ENCODE measurements at regions not wholly inside any gene's neighbourhood (a gene's known extent, or its start where the extent isn't known, plus 50 kb on each side); places are given as distances from the start of the nearest gene placed in this dataset.
"Not testable (repeated sequence)": the region's sequence is repeated elsewhere in the genome, so short reads cannot be mapped to it uniquely, and the experiment has no call there.

- DNase-seq = no peak
Observed at GRCh38 chr1:22320587-22321344, 130.9 kb upstream of the ZBTB40 start.

DNA sequence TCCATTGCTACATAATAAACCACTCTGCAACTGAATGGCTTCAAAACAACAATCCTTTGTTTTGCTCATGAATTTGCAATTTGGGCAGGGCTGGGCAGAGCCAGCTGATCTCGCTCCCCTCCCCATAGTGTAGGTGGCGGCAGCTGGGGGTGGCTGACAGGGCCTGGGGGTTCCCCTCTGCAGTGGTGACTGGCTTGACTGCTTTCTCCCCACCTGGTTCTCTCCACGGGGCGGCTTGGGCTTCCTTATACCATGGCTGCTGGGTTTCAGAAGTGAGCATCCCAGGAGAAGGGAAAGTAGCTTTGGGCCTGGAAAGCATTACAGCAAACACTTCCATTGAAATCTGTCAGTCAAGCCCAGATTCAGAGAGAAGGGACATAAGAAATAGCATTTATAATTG, 129.7 kb upstream of the ZBTB40 start:
- DNase-seq = no peak

GRCh38 chr1:22323141-22323845, 128.4 kb upstream of the ZBTB40 start:
- DNase-seq = no peak

GRCh38 chr1:22323846-22324504, 127.7 kb upstream of the ZBTB40 start:
- DNase-seq = peak; percentile 9 to 19

- no peak for DNase-seq
Observed at GRCh38 chr1:22325531-22326371, 125.9 kb upstream of the ZBTB40 start.

- no peak for DNase-seq
Observed at GRCh38 chr1:22326372-22326915, 125.2 kb upstream of the ZBTB40 start.

GRCh38 chr1:22326931-22327330, 124.7 kb upstream of the ZBTB40 start:
- DNase-seq = no peak

- no peak for DNase-seq
Observed at GRCh38 chr1:22327411-22327810, 124.2 kb upstream of the ZBTB40 start.

DNA sequence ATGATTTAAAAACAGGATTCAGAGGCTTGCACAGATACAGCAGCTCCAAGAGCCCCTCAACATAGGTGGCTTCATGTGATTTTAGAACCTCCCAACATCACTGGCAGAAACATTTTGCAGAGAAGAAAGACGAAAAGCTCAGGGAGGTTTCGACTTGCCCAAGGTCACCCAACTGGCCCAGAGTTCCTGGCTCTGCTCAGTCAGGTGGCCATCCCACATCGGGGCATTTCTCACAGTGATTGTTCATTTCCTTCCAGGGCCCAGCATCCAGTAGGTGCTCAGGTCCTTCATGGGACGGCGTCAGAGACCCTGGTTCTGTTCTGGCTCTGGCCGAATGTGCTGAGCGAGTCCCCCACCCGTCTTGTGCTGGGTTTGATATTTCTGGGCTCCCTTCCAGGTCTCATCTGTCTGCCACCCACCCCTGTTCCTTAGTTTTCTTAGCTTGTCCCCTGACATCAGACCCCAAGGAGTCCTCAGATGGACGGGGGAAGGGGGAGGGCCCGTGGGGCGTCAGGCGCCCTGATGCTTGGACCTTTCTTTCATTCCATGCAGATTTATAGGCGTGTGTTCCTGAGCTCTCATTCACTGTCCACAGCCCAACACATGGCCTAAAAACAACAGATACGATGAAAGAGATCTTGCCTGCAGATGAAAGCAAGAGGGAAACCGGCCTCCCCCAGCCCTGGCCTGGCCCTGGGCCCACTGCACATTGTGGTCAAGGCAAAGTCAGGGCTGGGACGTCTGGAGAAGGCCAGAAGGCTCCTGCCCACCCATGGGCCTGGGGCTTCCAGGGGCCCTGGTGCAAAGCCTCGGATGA, 123.1 kb upstream of the ZBTB40 start:
- DNase-seq = no peak

GRCh38 chr1:22329148-22329515, 122.5 kb upstream of the ZBTB40 start:
- DNase-seq = no peak

- no peak for DNase-seq
Observed at GRCh38 chr1:22330092-22330759, 121.4 kb upstream of the ZBTB40 start.

DNA sequence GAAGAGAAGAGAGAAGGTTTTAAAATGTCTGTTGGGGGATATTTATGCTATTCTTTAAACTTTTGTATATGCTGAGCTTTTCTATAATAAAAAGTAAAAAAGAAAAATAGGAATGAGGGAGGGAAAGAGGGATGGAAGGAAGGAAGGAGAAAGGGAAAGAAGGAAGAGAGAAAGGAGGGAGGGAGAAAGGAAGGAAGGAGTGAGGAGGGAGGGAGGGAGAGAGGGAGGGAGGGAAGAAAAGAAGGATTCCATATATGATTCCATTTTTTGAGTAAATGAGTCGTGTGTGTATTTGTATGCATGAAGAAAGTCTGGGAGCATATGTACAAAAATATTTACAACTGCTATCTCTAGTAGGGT, 120.9 kb upstream of the ZBTB40 start:
- no peak for DNase-seq

DNA sequence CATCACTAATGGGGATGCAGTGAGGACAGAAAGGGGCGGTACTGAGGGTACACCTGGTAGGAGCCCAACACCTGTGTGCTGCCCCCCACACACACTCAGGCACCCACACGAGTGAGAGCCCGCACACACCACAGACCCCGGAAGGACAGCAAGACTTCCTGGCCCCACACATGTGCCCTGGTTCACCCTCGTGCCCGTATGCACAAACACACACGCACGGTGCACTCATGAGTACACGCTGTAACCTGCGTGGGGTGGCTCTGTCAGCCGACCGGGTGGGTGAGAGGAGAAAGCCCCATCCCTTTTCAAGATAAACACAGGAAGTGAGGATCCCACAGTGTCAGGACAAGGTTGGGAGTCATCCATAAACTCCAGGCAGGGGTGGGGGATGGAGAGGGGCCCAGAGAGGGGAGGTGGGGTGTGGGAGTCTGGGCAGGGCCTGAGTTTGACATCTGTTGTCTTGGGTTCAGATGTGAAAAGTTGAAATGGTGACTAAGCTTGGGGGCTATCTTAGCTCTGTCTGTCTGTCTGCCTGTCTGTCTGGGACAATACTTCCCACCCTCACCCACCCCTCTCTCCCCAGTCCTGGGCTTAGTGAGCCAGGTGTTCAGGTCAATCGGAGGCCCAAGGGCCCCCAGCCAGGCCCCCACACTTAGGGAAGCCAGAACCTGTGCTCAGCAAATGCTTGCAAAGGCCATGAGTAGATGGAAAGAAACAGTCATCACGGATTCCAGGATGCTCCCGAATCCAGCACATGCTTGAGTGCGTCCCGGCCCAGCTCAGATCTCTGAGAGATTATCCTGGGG, 119.8 kb upstream of the ZBTB40 start:
- DNase-seq = no peak

- DNase-seq = no peak
Observed at GRCh38 chr1:22332424-22332717, 119.3 kb upstream of the ZBTB40 start.

GRCh38 chr1:22332795-22333499, 118.7 kb upstream of the ZBTB40 start:
- no peak for DNase-seq

- DNase-seq = no peak
Observed at GRCh38 chr1:22333516-22334121, 118.0 kb upstream of the ZBTB40 start.

GRCh38 chr1:22334860-22335550, 116.6 kb upstream of the ZBTB40 start:
- DNase-seq = no peak

GRCh38 chr1:22336274-22336673, 115.4 kb upstream of the ZBTB40 start:
- not testable (repeated sequence) for DNase-seq
